ENCODE measurements at regions not wholly inside any gene's neighbourhood (a gene's known extent, or its start where the extent isn't known, plus 50 kb on each side); places are given as distances from the start of the nearest gene placed in this dataset.

- DNase-seq (ENCODE audit: low read depth in 1 of 2, low spot score in 1 of 2) (no peak), ATAC-seq (no peak), FAIRE-seq (no peak)
- 75% methylated on average over 1 of the region's 1 CpG for WGBS (ENCODE audit: missing lambda C conversion rate)
- ChIA-PET CTCF (no interaction called here), POLR2A (interaction anchor here (0.6 kb wide), 1 partner anchor 328 kb away, joined by 3 read pairs; no protein-coding TSS in a partner anchor)
- Histone ChIP-seq H3K4me3 (no peak overlapping the region; the same call in 2 of the 3 replicates), H3K4me2 (peak overlapping the region; percentile 74; the same call in 2 of the 3 replicates), H3K9me3 (no peaks in the 10 kb centered on the region), H3K27ac (no peak overlapping the region), H3K4me1 (peaks cover 10% of the 10 kb centered on the region)
- TF ChIP-seq CHD4 (IDR thresholded peaks at IDR 0.05; ENCODE audit: borderline replicate concordance) (no peak), TFCP2L1 (CRISPR knock-in tag; IDR thresholded peaks at IDR 0.05) (no peak), EHF (CRISPR knock-in tag; IDR thresholded peaks at IDR 0.05) (no peak), HDAC2 (IDR thresholded peaks at IDR 0.05) (no peak), BHLHE40 (IDR thresholded peaks at IDR 0.05; ENCODE audit: low read depth, low read length) (no peak), NPAS2 (CRISPR knock-in tag; IDR thresholded peaks at IDR 0.05; ENCODE audit: borderline replicate concordance) (no peak), EP300 (IDR thresholded peaks at IDR 0.05) (no peak), MYC (IDR thresholded peaks at IDR 0.05; ENCODE audit: borderline replicate concordance, low read length) (no peak), ZC3H11A (IDR thresholded peaks at IDR 0.05) (no peak), KDM1A (IDR thresholded peaks at IDR 0.05; ENCODE audit: low read depth) (no peak), FOSB (CRISPR knock-in tag; IDR thresholded peaks at IDR 0.05) (no peak), CBX2 (IDR thresholded peaks at IDR 0.05; ENCODE audit: borderline replicate concordance, low read depth) (no peak), BCL3 (IDR thresholded peaks at IDR 0.05) (no peak), POLR2A (IDR thresholded peaks at IDR 0.05; ENCODE audit: low read length) (no peak), HEYL (CRISPR knock-in tag; IDR thresholded peaks at IDR 0.05) (no peak), MAFK (IDR thresholded peaks at IDR 0.05; ENCODE audit: partially characterized antibody) (no peak)
Observed at GRCh38 chr6:28724395-28724794, 198.7 kb downstream of the GPX5 start.

- ATAC-seq = peak in 1 of 2 experiments; percentile 8; a peak in 2 of 6 replicates
- TF ChIP-seq RNF2 (IDR thresholded peaks at IDR 0.05; ENCODE audit: borderline replicate concordance, low read depth) = no peak
- no peak for TF ChIP-seq CHD4 (IDR thresholded peaks at IDR 0.05; ENCODE audit: borderline replicate concordance)
- H3K4me1 ChIP-seq = peaks cover 10% of the 10 kb centered on the region
- H3K4me3 ChIP-seq = peak overlapping the region; percentile 41
- DNase-seq (ENCODE audit: low read depth in 1 of 2, low spot score in 1 of 2) = no peak
- WGBS (ENCODE audit: missing lambda C conversion rate) = 15% methylated on average over 2 of the region's 2 CpGs
- H3K4me2 ChIP-seq = peak overlapping the region; percentile 74
- CTCF ChIA-PET = interaction anchor here (0.5 to 1.2 kb wide), 3 partner anchors 18 to 498 kb away, joined by 3 read pairs; no protein-coding TSS in a partner anchor
- FAIRE-seq = no peak
- H3K9me3 ChIP-seq = no peaks in the 10 kb centered on the region
- H3K27ac ChIP-seq = 0 out of 6 replicates have a peak overlapping the region, but pooled peaks of 1 of the 2 experiments have one; percentile 19
- POLR2A ChIA-PET = interaction anchor here (1.2 kb wide), 1 partner anchor 170 kb away, joined by 3 read pairs; no protein-coding TSS in a partner anchor
Observed at GRCh38 chr6:28725274-28725809, 198.4 kb downstream of the TRIM27 start.

- Histone ChIP-seq H3K27ac (0 out of 6 replicates have a peak overlapping the region, but pooled peaks of 1 of the 2 experiments have one; percentile 19), H3K4me1 (peaks cover 10% of the 10 kb centered on the region), H3K4me2 (peak overlapping the region; percentile 74), H3K9me3 (no peaks in the 10 kb centered on the region), H3K4me3 (peak overlapping the region; percentile 41)
- POLR2A ChIA-PET = interaction anchor here (1.2 kb wide), 1 partner anchor 170 kb away, joined by 3 read pairs; no protein-coding TSS in a partner anchor
- 5% methylated on average over 7 of the region's 7 CpGs for WGBS (ENCODE audit: missing lambda C conversion rate)
- peak; percentile 67 to 71 for ATAC-seq
- CTCF ChIA-PET = interaction anchor here (1.0 to 1.2 kb wide), 2 partner anchors 18 to 111 kb away, joined by 3 read pairs; no protein-coding TSS in a partner anchor
- peak in 1 of 2 experiments; percentile 86 for DNase-seq (ENCODE audit: low read depth in 1 of 2, low spot score in 1 of 2)
- TF ChIP-seq E2F6 (IDR thresholded peaks at IDR 0.05; ENCODE audit: borderline replicate concordance, low read depth) = peak; percentile 27; the same call in 1 of the 2 replicates
- TF ChIP-seq SREBF2 (IDR thresholded peaks at IDR 0.05) = peak; percentile 45
- no peak for TF ChIP-seq ELK1 (IDR thresholded peaks at IDR 0.05; ENCODE audit: low read depth, low read length)
- TF ChIP-seq TP53 (CRISPR knock-in tag; IDR thresholded peaks at IDR 0.05) = no peak
- FAIRE-seq = no peak
Observed at GRCh38 chr6:28725890-28726348, 197.9 kb downstream of the TRIM27 start.

All from A549 (cell line).